ENCODE measurements at regions not wholly inside any gene's neighbourhood (a gene's known extent, or its start where the extent isn't known, plus 50 kb on each side); places are given as distances from the start of the nearest gene placed in this dataset.

- intact Hi-C loops (cut with DNase I) = no loop called here
- ATAC-seq = no peak
- TF ChIP-seq POLR2A (IDR thresholded peaks at IDR 0.05) = no peak
- no peak for TF ChIP-seq CTCF (IDR thresholded peaks at IDR 0.05)
- peak; percentile 3 to 30 (median 16) for DNase-seq
- Histone ChIP-seq H3K4me1 (no peaks in the 10 kb centered on the region), H3K27ac (no peak overlapping the region), H3K9me3 (no peaks in the 10 kb centered on the region), H3K36me3 (replicated peaks in 1 of 2; ENCODE audit: insufficient read depth in 1 of 2, low read depth in 2 of 2) (no peaks in the 10 kb centered on the region), H3K27me3 (no peaks in the 10 kb centered on the region), H3K4me3 (no peak overlapping the region)
- 70 to 71% methylated on average over 6 of the region's 6 CpGs for WGBS, 2 donors
Measured at GRCh38 chr16:66070140-66070917, 296.2 kb upstream of the CDH5 start.

DNA sequence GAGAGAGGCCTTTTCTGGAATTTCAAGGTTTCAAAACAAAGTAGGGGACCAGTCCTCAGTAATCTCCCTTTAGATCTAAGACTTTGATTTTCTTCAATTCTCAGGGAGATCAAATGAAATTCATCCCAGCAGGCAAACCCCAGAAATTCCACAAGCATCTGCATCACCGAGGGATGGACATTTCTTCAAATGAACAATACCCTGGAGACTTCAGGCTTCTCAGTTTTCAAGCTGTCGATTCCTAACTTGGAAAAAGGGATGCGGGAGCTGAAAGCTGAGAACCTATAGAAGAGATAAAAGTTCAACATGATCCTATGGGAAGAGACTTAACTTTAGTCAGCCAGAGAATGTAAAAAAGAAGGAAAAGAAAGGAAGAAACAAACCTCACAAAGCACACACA, 296.9 kb upstream of the CDH5 start:
- Histone ChIP-seq H3K9me3 (no peaks in the 10 kb centered on the region), H3K4me1 (no peaks in the 10 kb centered on the region), H3K4me3 (no peak overlapping the region), H3K36me3 (replicated peaks in 1 of 2; ENCODE audit: insufficient read depth in 1 of 2, low read depth in 2 of 2) (no peaks in the 10 kb centered on the region), H3K27ac (no peak overlapping the region), H3K27me3 (no peaks in the 10 kb centered on the region)
- no peak for DNase-seq
- intact Hi-C loops (cut with DNase I) = no loop called here
- TF ChIP-seq CTCF (IDR thresholded peaks at IDR 0.05) (no peak), POLR2A (IDR thresholded peaks at IDR 0.05) (no peak)
- 62 to 90% methylated on average over 3 of the region's 3 CpGs for WGBS, 2 donors
- no peak for ATAC-seq

DNA sequence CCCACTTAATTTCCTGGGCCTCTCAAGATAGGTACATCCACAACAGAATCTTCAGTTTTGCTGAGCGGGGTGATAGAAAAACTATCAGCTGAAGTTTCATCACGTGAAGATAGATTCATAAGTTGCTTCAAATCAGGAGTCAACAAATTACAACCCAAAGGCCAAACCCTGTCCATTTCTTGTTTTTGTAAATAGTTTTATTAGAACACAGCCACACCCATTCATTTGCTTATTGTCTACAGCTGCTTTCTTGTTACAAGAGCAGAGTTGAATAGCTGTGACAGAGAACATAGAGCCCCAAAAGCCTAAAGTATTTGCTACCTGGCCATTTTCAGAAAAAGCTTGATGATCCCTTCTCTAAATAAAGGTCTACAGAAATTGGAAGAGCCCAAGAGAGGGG, 300.1 kb upstream of the CDH5 start:
- Histone ChIP-seq H3K4me3 (no peak overlapping the region), H3K9me3 (no peaks in the 10 kb centered on the region), H3K4me1 (no peaks in the 10 kb centered on the region), H3K36me3 (replicated peaks in 1 of 2; ENCODE audit: insufficient read depth in 1 of 2, low read depth in 2 of 2) (no peaks in the 10 kb centered on the region), H3K27ac (no peak overlapping the region), H3K27me3 (no peaks in the 10 kb centered on the region)
- DNase-seq (no peak), ATAC-seq (no peak)
- TF ChIP-seq POLR2A (IDR thresholded peaks at IDR 0.05) (no peak), CTCF (IDR thresholded peaks at IDR 0.05) (no peak)
- WGBS, 2 donors = 57 to 68% methylated on average over 2 of the region's 2 CpGs
- intact Hi-C loops (cut with DNase I) = no loop called here

DNA sequence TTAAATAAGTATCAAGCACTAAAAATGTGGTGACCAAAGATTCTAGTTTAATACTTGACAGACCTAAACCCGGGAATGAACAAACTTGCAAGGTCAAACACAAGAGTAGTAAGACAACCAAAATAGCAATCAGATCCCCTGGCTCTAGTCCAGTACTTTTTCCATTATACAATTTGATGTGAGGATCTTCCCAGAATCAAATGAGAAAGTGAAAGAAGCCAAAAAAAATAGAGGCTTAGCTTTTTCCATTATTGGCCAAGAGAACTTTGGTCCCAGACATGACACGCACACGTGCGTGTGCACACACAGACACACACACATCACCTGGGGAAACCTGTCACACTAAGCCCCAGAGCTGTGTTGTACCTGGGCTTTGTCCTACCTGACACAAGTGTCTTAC, 300.6 kb upstream of the CDH5 start:
- DNase-seq = no peak
- Histone ChIP-seq H3K27me3 (no peaks in the 10 kb centered on the region), H3K9me3 (no peaks in the 10 kb centered on the region), H3K36me3 (replicated peaks in 1 of 2; ENCODE audit: insufficient read depth in 1 of 2, low read depth in 2 of 2) (no peaks in the 10 kb centered on the region), H3K27ac (no peak overlapping the region), H3K4me1 (no peaks in the 10 kb centered on the region), H3K4me3 (no peak overlapping the region)
- intact Hi-C loops (cut with DNase I) = no loop called here
- WGBS, 2 donors = 59 to 63% methylated on average over 4 of the region's 4 CpGs
- TF ChIP-seq POLR2A (IDR thresholded peaks at IDR 0.05) (no peak), CTCF (IDR thresholded peaks at IDR 0.05) (no peak)
- no peak for ATAC-seq
